ENCODE measurements at regions not wholly inside any gene's neighbourhood (a gene's known extent, or its start where the extent isn't known, plus 50 kb on each side); places are given as distances from the start of the nearest gene placed in this dataset.

DNA sequence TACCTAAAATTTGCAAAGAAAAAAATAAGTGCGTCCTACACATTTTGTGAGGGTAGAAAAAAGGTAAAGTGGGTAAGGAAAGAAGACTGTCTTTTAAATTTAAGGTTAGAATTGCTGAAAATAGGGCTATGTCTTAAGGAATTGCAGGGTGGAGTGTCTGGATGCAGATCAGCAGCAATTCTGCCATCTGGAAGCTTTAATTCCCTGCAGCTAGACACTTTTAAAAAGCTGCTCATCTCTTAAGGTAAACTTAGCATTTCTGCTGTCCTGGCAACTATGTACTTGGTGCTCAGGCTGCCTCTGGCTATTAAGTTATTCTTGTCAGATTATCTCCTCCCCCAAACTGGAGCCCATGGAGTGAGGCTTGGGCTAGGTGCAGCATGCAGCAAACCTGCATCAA, 420.2 kb downstream of the SI start:
- TF ChIP-seq FOXM1 (IDR thresholded peaks at IDR 0.05; ENCODE audit: borderline replicate concordance, low read depth) (no peak), EP300 (IDR thresholded peaks at IDR 0.05; ENCODE audit: borderline replicate concordance) (no peak), NFIC (IDR thresholded peaks at IDR 0.05) (no peak), TCF12 (IDR thresholded peaks at IDR 0.05; ENCODE audit: low read depth) (no peak), TEAD4 (IDR thresholded peaks at IDR 0.05) (no peak), TAF1 (IDR thresholded peaks at IDR 0.05; ENCODE audit: low read depth) (no peak), RAD21 (IDR thresholded peaks at IDR 0.05; ENCODE audit: low read depth) (no peak), EGR1 (IDR thresholded peaks at IDR 0.05) (no peak), YY1 (IDR thresholded peaks at IDR 0.05; ENCODE audit: low read depth) (no peak), CEBPB (IDR thresholded peaks at IDR 0.05) (no peak), ZBTB7A (IDR thresholded peaks at IDR 0.05; ENCODE audit: low read depth) (no peak), CREB1 (IDR thresholded peaks at IDR 0.05; ENCODE audit: low read depth) (no peak)
- TF ChIP-seq, protein P1, sequence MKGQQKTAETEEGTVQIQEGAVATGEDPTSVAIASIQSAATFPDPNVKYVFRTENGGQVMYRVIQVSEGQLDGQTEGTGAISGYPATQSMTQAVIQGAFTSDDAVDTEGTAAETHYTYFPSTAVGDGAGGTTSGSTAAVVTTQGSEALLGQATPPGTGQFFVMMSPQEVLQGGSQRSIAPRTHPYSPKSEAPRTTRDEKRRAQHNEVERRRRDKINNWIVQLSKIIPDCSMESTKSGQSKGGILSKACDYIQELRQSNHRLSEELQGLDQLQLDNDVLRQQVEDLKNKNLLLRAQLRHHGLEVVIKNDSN (IDR thresholded peaks at IDR 0.05), result no peak
- TF ChIP-seq, protein P2, sequence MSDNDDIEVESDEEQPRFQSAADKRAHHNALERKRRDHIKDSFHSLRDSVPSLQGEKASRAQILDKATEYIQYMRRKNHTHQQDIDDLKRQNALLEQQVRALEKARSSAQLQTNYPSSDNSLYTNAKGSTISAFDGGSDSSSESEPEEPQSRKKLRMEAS (IDR thresholded peaks at IDR 0.05), result no peak
- TF ChIP-seq, protein P3, sequence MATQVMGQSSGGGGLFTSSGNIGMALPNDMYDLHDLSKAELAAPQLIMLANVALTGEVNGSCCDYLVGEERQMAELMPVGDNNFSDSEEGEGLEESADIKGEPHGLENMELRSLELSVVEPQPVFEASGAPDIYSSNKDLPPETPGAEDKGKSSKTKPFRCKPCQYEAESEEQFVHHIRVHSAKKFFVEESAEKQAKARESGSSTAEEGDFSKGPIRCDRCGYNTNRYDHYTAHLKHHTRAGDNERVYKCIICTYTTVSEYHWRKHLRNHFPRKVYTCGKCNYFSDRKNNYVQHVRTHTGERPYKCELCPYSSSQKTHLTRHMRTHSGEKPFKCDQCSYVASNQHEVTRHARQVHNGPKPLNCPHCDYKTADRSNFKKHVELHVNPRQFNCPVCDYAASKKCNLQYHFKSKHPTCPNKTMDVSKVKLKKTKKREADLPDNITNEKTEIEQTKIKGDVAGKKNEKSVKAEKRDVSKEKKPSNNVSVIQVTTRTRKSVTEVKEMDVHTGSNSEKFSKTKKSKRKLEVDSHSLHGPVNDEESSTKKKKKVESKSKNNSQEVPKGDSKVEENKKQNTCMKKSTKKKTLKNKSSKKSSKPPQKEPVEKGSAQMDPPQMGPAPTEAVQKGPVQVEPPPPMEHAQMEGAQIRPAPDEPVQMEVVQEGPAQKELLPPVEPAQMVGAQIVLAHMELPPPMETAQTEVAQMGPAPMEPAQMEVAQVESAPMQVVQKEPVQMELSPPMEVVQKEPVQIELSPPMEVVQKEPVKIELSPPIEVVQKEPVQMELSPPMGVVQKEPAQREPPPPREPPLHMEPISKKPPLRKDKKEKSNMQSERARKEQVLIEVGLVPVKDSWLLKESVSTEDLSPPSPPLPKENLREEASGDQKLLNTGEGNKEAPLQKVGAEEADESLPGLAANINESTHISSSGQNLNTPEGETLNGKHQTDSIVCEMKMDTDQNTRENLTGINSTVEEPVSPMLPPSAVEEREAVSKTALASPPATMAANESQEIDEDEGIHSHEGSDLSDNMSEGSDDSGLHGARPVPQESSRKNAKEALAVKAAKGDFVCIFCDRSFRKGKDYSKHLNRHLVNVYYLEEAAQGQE (IDR thresholded peaks at IDR 0.05; ENCODE audit: low read depth), result no peak

DNA sequence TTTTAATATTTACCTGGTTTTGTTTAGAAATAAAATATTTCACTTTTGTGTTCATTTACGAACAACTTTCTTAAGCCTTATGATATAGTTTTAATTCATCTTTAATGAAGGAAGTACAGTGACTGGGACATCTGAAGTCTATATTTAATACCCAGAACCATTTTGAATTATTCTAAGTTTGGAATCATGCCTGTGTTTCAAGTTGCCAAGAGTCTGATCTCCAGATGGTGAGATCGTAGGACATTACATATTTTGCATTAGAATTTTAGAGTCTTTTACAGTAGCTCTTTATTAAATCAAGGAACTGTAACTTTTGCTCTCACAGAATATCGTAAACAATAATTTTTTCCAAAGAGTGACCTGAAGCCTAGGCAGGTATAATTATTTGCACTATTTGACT, 420.7 kb downstream of the SI start:
- TF ChIP-seq EGR1 (IDR thresholded peaks at IDR 0.05) (no peak), EP300 (IDR thresholded peaks at IDR 0.05; ENCODE audit: borderline replicate concordance) (no peak), RAD21 (IDR thresholded peaks at IDR 0.05; ENCODE audit: low read depth) (no peak), TCF12 (IDR thresholded peaks at IDR 0.05; ENCODE audit: low read depth) (no peak), YY1 (IDR thresholded peaks at IDR 0.05; ENCODE audit: low read depth) (no peak), TAF1 (IDR thresholded peaks at IDR 0.05; ENCODE audit: low read depth) (no peak)
- TF ChIP-seq, protein P2 (IDR thresholded peaks at IDR 0.05), result no peak
- TF ChIP-seq, protein P3 (IDR thresholded peaks at IDR 0.05; ENCODE audit: low read depth), result no peak
- TF ChIP-seq, protein P1 (IDR thresholded peaks at IDR 0.05), result no peak

DNA sequence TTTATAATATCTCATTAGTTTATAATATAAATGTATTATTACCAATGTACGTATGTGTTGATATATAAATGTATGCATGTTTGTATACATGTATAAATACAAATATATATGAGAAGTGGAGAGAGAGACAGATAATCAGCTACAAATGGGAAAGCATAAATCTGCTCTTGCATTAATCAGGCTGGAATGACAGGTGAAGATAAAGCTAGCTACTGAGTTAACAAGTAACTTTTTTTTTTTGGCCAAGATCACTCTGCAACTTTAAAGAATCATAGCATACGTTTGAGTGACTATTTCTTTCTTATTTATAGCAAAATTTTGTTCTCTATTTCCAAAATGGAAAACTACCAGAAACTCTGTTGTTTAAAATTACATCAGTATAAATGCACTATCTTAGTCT, 422.8 kb downstream of the SI start:
- TF ChIP-seq, protein P1 (IDR thresholded peaks at IDR 0.05), result no peak
- no peak for TF ChIP-seq CREB1 (IDR thresholded peaks at IDR 0.05; ENCODE audit: low read depth)
- no peak for TF ChIP-seq EGR1 (IDR thresholded peaks at IDR 0.05)
- TF ChIP-seq FOXM1 (IDR thresholded peaks at IDR 0.05; ENCODE audit: borderline replicate concordance, low read depth), result no peak
- no peak for TF ChIP-seq YY1 (IDR thresholded peaks at IDR 0.05; ENCODE audit: low read depth)
- no peak for TF ChIP-seq NFIC (IDR thresholded peaks at IDR 0.05)
- TF ChIP-seq, protein P2 (IDR thresholded peaks at IDR 0.05), result no peak
- TF ChIP-seq TEAD4 (IDR thresholded peaks at IDR 0.05), result no peak
- TF ChIP-seq ZBTB7A (IDR thresholded peaks at IDR 0.05; ENCODE audit: low read depth), result no peak
- no peak for TF ChIP-seq TCF12 (IDR thresholded peaks at IDR 0.05; ENCODE audit: low read depth)
- TF ChIP-seq, protein P3 (IDR thresholded peaks at IDR 0.05; ENCODE audit: low read depth), result no peak
- no peak for TF ChIP-seq EP300 (IDR thresholded peaks at IDR 0.05; ENCODE audit: borderline replicate concordance)
- TF ChIP-seq TAF1 (IDR thresholded peaks at IDR 0.05; ENCODE audit: low read depth), result no peak

DNA sequence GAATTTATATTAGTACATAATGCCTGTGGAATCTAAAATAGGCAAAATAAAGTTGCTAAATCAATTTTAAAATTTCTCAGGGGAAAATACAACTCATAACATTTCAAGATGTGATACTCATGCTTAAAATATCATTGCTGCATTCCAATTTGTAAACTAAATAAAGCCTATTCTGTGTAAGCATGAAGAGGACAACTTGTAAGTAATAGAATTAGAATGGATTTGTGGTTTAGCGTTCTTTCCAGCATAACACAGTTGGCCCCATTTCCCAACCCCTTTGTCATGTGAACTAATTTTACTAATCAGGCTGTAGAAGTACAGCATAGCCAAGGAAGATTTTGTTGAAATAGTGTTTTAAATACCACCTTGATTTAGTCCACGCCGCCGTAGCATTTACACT, 437.2 kb downstream of the SI start:
- TF ChIP-seq EP300 (IDR thresholded peaks at IDR 0.05; ENCODE audit: borderline replicate concordance) (no peak), YY1 (IDR thresholded peaks at IDR 0.05; ENCODE audit: low read depth) (no peak), CREB1 (IDR thresholded peaks at IDR 0.05; ENCODE audit: low read depth) (no peak), CEBPB (IDR thresholded peaks at IDR 0.05) (no peak), TCF12 (IDR thresholded peaks at IDR 0.05; ENCODE audit: low read depth) (no peak), FOXM1 (IDR thresholded peaks at IDR 0.05; ENCODE audit: borderline replicate concordance, low read depth) (no peak), NFIC (IDR thresholded peaks at IDR 0.05) (no peak)
- TF ChIP-seq, protein P1 (IDR thresholded peaks at IDR 0.05), result no peak
- TF ChIP-seq, protein P2 (IDR thresholded peaks at IDR 0.05), result no peak
